Lower leg skin (tissue), 4 donors: ENCODE measurements at regions not wholly inside any gene's neighbourhood (a gene's known extent, or its start where the extent isn't known, plus 50 kb on each side); places are given as distances from the start of the nearest gene placed in this dataset.

Experiments
- DNase-seq, 2 donors: peaks; one replicate each; pipeline ENCODE4 v3.0.0-alpha.2; 2019; ENCODE audit warnings: low spot score in 2 of 2
- H3K4me3 ChIP-seq: fragments of 200-600 bp; sonication (generic); 2 replicates; pipeline ENCODE4 v1.5.1; 2017; ENCODE audit warnings: mild to moderate bottlenecking, low read depth; ENCODE audit not compliant: poor library complexity, severe bottlenecking
- POLR2A ChIP-seq, 2 donors: fragments of 450-650 bp; IDR thresholded peaks; one replicate each; pipeline ENCODE4 v1.6.1; 2016 to 2017; ENCODE audit warnings: antibody characterized with exemption in 2 of 2, mild to moderate bottlenecking in 1 of 2, moderate library complexity in 1 of 2
- WGBS, 2 donors: methylation state at CpG; one replicate each; pipeline ENCODE4 v1.1.5; 2018; 5-methylcytosine and 5-hydroxymethylcytosine counted together
- intact Hi-C: fragments of 100-400 bp; cut with DNase I; formaldehyde crosslinking; loops from one replicate; pipeline ENCODE4 v1.15.0; 2023; ENCODE audit warnings: low total_unique reads
- TF ChIP-seq, protein P1 (sequence below), 3 donors: fragments of 450-650 bp; IDR thresholded peaks; one replicate each; pipeline ENCODE4 v1.5.1; 2016; ENCODE audit warnings: antibody characterized with exemption in 3 of 3, mild to moderate bottlenecking in 3 of 3, moderate library complexity in 2 of 3

DNA sequence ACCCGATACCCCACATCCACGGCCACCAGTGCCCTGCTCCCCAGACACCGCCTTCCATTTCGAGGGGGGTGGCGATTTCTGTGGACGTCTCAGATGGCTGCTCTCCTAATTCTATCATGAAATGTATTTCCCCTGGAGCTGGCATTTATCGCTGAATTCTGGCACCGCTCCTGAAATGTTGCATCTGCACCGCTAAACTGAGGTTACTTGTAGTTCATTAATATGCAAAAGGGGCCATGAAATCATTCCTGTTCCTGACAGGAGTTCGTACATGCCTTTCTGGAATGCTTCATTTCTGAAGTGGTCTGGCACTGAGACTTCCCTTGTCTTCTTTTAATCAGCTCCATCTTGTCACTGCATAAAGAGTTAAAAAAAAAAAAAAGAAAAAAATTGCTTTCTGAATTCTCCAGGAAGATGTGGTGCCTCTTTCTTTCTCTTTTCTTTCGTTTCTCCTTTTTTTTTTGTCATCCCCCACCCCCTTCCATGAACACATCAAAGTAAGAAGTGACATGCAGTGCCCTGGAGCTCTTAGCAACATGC, 97.7 kb upstream of the SMARCA2 start:
- intact Hi-C loops: no loop called here
- no peak for TF ChIP-seq POLR2A (IDR thresholded peaks at IDR 0.05)
- TF ChIP-seq, protein P1, sequence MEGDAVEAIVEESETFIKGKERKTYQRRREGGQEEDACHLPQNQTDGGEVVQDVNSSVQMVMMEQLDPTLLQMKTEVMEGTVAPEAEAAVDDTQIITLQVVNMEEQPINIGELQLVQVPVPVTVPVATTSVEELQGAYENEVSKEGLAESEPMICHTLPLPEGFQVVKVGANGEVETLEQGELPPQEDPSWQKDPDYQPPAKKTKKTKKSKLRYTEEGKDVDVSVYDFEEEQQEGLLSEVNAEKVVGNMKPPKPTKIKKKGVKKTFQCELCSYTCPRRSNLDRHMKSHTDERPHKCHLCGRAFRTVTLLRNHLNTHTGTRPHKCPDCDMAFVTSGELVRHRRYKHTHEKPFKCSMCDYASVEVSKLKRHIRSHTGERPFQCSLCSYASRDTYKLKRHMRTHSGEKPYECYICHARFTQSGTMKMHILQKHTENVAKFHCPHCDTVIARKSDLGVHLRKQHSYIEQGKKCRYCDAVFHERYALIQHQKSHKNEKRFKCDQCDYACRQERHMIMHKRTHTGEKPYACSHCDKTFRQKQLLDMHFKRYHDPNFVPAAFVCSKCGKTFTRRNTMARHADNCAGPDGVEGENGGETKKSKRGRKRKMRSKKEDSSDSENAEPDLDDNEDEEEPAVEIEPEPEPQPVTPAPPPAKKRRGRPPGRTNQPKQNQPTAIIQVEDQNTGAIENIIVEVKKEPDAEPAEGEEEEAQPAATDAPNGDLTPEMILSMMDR (IDR thresholded peaks at IDR 0.05): no peak
- WGBS, 2 donors: 28 to 34% methylated on average over 11 of the region's 11 CpGs
- no peak overlapping the region for H3K4me3 ChIP-seq
- DNase-seq: no peak

DNA sequence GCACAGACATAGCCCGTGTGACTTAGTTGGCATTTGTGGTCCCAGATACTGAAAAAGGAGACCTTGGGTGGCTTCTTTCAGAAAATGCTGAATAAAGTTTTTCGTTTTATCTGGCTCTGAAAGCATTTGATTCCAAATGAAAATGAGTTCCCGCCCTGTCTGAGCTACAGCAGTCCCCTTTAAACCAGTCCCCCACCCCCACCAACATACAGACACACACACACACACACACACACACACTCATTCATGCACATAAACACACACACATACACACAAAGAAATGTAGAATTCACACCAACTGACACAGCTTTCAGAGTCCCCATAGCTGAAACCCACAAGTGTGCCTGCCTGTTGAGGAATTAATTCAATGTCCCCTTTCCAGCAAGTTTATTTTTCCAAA, 97.0 kb upstream of the SMARCA2 start:
- TF ChIP-seq, protein P1 (IDR thresholded peaks at IDR 0.05): no peak
- no peak for TF ChIP-seq POLR2A (IDR thresholded peaks at IDR 0.05)
- intact Hi-C loops: no loop called here
- no peak for DNase-seq
- WGBS, 2 donors: 44 to 49% methylated on average over 3 of the region's 3 CpGs
- H3K4me3 ChIP-seq: no peak overlapping the region

DNA sequence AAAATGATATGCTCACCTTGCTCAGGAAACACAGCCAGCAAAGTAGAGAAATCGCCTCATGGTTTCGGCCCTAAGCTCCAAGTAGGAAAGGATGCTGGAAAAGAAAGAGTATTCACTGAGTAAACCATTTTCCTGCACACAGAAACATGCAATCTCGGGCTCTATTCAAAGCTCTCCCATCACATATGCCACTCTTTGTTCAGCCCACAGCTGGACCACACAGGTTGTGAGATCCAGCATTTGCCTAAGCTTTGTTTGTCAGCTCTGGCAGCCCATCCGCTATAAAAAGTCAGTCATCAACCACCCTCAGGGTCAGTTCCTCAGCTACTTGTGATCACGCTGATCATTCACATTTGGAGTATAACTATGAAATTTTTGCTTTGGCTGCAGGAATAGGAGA, 96.5 kb upstream of the SMARCA2 start:
- no peak overlapping the region for H3K4me3 ChIP-seq
- 77 to 82% methylated on average over 5 of the region's 5 CpGs for WGBS, 2 donors
- no peak for DNase-seq
- TF ChIP-seq, protein P1 (IDR thresholded peaks at IDR 0.05): no peak
- TF ChIP-seq POLR2A (IDR thresholded peaks at IDR 0.05): no peak
- intact Hi-C loops: no loop called here

DNA sequence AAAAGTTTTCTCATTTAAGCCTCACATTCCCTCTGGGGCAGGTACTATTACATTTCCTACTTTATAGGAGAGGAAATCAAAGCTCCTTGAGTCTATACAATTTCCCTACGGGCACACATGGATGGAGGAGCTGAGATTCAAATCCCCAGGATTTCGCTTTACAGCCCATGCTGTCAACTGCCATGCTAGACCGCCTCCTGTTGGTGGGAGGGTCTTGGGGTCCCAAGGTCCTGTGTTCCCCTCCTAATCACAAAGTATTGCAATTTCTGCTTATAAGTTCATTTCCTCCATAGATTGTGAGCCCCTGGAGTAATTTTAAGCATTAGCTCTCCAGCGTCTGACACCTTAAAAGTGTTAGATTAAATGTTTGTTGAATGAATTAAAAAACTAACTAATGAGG, 95.9 kb upstream of the SMARCA2 start:
- DNase-seq: no peak
- WGBS, 2 donors: 88 to 89% methylated on average over 4 of the region's 4 CpGs
- intact Hi-C loops: no loop called here
- no peak overlapping the region for H3K4me3 ChIP-seq
- TF ChIP-seq, protein P1 (IDR thresholded peaks at IDR 0.05): no peak
- TF ChIP-seq POLR2A (IDR thresholded peaks at IDR 0.05): no peak

DNA sequence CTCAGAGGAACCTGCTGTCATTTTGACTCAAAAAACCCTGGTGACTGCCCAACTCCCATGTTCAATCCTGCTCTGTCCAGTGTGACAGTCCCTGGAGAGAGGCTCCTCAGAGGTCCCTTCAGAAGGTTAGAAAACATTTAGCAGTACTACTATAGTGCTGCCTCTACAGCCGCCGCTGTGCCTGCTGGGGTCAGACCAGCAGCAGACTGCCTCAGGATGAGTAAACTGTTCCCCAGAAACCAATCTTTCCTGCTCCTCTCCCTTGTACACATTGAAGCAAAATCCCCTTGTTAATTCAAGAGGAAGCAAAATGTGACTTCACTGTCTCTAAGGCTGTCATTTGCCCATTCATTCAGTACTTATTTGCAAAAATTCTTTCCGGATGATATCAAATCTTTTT, 94.8 kb upstream of the SMARCA2 start:
- no peak for TF ChIP-seq POLR2A (IDR thresholded peaks at IDR 0.05)
- TF ChIP-seq, protein P1 (IDR thresholded peaks at IDR 0.05): no peak
- H3K4me3 ChIP-seq: no peak overlapping the region
- no peak for DNase-seq
- intact Hi-C loops: no loop called here
- WGBS, 2 donors: 71 to 75% methylated on average over 3 of the region's 3 CpGs

DNA sequence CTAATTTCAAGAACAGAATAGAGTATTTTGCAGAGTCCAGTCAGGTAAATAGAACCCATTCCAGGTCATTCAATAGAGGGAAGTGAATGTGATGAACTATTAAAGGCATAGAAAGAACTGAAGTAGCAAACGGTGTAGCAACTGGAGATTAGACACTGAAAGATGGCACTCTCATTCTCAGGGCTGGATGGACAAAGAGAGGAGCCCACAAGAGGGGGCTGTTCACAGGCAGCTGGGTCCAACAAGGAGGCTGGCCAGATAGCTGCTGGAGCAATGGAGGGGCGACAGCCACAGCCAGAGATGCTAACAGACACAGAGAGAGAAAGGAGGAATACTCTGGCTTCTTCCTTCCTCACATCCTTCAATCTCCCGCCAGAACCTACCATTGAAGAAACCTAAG, 93.1 kb upstream of the SMARCA2 start:
- no peak for TF ChIP-seq POLR2A (IDR thresholded peaks at IDR 0.05)
- TF ChIP-seq, protein P1 (IDR thresholded peaks at IDR 0.05): no peak
- WGBS, 2 donors: 83 to 85% methylated on average over 3 of the region's 3 CpGs
- no peak overlapping the region for H3K4me3 ChIP-seq
- no peak for DNase-seq
- intact Hi-C loops: no loop called here
